GM19240 (cell line): ENCODE measurements at regions not wholly inside any gene's neighbourhood (a gene's known extent, or its start where the extent isn't known, plus 50 kb on each side); places are given as distances from the start of the nearest gene placed in this dataset.

Source experiments
- DNase-seq: peaks from one replicate; pipeline ENCODE4 v3.0.0; 2011; ENCODE audit warnings: low spot score; ENCODE audit not compliant: insufficient read length

DNA sequence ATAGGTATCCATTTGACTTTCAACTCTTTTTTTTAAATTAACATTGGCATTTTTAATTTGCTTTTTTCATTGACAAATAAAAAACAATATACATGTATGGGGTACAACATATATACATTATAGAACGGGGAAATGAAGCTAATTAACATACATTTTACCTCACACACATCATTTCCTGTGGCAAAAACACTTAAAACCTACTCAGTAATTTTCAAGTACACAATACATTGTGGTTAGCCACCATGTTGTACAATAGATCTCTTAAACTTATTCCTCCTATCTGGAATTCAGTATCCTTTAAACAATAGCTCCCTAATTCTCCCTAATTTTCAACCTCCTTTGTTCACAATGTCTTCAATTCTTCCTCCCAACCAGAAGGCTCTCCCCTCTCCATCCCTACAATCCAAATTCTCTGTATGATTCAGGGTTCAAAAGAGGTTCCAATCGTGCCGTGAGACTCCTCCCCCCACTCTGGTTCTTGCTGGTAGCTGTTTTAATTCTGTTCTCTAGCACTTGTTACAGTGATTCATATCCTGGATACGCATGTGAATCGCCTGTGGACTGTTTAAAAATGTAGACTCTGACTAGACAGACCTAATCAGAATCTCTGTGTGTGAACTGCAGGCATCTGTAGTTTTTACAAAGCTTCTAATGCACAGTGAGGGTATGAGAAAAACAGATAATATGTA is 87.6 kb upstream of the DUSP10 start:
- no peak for DNase-seq

GRCh38 chr1:221827307-221827642 is 85.4 kb upstream of the DUSP10 start:
- DNase-seq, result no peak

GRCh38 chr1:221824909-221825308 is 83.0 kb upstream of the DUSP10 start:
- DNase-seq, result no peak

- DNase-seq, result no peak
Observed at GRCh38 chr1:221824025-221824424, 82.1 kb upstream of the DUSP10 start.

- DNase-seq, result no peak
Observed at GRCh38 chr1:221823561-221823960, 81.7 kb upstream of the DUSP10 start.

- no peak for DNase-seq
Observed at GRCh38 chr1:221823149-221823548, 81.3 kb upstream of the DUSP10 start.

DNA sequence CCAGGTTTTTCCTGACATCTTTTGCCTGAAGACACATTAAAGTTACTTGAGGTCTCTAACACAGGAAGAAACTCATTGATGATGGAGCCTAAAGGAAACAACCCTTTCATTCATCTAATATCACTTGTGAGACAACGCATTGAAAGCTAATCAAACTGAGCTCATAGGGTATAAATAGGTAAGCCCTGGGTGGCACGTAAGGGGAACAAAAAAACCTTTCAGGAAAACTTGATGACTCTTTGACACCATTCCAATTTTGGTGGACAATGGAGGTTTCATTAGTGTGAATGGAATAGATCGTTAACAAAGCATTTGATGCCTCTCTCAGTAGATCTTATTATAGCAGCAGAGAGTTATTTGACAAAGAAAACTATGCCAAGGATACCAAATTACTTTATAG is 80.7 kb upstream of the DUSP10 start:
- DNase-seq, result no peak

DNA sequence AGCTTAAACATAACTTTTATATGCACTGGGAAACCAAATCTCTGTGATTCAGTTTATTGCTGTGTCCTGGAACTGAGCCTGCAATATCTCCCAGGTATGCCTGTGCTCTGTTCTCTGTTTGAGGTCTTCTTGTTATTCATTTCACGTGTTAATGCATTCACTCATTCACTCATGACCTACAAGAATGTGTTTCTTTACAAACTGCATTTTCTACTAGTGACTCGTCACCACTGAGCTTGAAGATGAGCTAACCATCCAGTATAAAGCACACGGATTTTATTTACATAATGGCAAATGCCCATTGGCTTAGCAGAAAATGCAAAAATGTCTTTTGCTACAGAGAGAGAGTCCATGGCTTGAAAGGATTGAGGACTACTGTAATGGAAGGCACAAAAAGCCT is 75.0 kb upstream of the DUSP10 start:
- DNase-seq, result no peak

DNA sequence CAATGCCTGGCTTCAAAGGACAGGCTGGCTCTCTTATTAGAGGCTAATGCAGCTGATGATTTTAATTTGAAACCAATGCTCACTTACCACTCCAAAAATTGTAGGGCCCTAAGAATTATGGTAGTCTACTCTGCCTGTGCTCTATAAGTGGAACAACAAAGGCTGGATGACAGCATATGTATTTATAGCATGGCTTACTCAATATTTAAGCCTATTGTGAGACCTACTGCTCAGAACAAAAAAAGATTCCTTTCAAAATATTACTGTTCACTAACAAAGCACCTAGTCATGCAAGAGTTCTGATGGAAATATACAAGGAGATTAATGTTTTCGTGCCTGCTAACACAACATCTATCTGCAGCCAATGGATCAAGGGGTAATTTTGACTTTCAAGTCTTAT is 73.8 kb upstream of the DUSP10 start:
- no peak for DNase-seq

- no peak for DNase-seq
Observed at GRCh38 chr1:221813887-221814286, 72.0 kb upstream of the DUSP10 start.

GRCh38 chr1:221812905-221813597 is 71.2 kb upstream of the DUSP10 start:
- no peak for DNase-seq

- DNase-seq, result no peak
Observed at GRCh38 chr1:221812088-221812752, 70.3 kb upstream of the DUSP10 start.

DNA sequence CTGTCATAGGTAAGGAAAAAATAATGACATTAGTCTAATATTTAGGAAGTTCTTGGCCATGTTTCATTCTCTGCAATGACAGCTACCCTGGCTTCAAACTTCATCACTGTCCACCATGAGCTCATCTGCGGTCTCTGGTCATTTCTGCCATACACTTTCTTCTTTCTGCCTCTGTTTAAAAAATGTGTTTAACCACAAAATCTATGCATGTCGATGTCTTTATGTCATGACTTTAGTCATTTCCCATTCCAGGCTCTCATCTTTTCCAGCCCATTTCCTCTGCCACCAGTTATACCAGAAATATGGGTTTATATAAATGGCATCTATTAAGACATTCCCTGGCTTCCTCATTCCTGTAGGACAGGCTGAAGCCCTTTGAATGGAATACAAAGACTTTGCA is 68.5 kb upstream of the DUSP10 start:
- no peak for DNase-seq

DNA sequence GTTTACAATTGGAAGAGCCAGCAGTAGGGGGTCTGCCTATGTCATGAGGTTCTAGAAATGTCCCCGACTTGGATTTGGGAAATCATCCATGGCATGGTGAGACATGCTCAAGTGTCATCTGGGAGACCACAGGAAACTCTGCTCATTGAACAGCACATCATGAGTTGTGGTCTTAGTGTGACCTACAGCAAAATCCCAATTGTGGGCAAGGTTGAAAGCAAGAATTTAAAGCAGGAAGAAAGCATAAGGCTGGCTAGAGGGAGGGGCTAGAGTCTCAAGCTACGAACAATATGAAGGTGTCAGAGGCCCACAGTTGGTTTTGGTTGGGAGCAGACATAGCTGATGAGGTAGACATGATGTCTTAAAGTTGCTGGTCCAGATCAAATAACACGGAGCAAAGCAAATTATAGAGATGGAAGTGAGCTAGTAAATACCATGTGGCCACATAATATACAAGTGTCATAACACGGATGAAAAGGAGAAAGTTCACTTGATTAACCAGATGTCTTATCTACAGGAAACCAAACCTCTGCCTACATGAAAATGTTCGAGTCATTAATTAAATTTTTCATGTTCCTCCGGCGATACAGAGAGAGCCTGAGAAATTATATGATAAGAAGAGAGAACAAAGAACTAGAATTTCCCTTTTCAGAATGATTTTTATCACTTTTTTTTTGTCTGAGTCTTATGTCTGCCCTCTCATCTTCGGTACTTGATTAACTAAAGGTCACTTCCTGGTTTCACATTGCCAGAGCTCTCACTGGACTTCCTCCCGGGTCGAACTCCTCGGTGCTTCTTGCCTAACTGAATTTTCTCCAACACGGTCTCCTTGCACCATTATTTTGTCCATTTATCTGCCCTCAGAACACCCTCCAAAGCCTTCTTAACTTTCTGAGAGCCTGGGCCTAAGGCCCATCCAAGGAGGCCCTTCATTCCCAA is 67.5 kb upstream of the DUSP10 start:
- DNase-seq, result no peak

DNA sequence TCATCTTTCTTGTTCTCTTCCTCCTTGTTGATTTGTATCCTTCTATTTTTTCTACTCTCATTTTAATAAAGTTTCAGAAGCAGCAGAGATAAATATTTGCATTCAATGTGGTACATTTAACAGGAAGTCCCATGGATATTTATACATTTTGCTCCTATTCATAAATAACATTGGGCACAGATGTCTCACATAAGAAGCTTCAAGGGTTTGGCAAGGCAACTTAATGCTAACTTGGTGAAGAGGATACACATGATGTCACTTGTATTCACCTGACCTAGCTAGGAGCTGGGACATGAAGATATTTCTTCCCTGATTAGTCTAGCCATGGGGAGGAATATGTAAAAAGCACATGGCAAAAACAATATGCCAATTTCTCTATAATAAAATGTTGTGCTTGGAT is 65.1 kb upstream of the DUSP10 start:
- no peak for DNase-seq

GRCh38 chr1:221806236-221806635 is 64.3 kb upstream of the DUSP10 start:
- DNase-seq, result no peak

- DNase-seq, result no peak
Observed at GRCh38 chr1:221805121-221805520, 63.2 kb upstream of the DUSP10 start.

- DNase-seq, result no peak
Observed at GRCh38 chr1:221804303-221804702, 62.4 kb upstream of the DUSP10 start.

DNA sequence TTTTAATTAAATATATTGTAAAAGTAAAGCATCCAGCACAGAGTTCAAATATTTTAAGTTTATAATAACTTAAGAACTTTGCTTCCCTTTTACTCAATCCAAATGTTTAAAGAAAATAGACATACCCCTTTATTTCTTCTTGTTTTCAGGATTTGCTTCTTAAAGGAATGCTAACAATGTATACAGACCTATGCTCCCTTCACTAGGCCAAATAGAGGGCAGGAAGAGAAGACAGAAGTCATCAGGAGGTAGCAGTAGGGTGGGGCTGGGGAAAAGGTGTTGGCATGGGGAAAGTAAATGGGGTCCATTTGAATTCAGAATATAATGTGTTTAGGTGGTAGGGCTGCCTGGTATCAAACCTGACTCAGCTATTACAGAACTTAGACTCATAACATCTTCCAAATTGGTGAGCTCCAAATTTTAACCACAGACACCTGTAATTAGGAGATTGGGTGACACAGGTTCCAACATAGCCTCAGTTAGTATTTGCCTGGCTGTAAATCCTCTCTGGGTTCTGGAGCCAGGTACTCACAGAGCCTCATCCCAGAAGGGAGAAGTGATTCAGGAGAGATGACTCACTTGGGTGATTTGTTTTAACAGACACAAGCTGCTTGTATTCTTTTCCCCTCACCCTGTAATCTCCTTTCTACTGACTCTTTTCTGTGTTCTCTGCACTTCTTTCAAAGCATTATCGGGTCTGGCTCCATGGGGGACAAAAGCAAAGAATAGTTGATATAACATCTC is 60.1 kb upstream of the DUSP10 start:
- no peak for DNase-seq

GRCh38 chr1:221801251-221801661 is 59.4 kb upstream of the DUSP10 start:
- no peak for DNase-seq

- no peak for DNase-seq
Observed at GRCh38 chr1:221800831-221801230, 58.9 kb upstream of the DUSP10 start.
